ENCODE measurements at regions not wholly inside any gene's neighbourhood (a gene's known extent, or its start where the extent isn't known, plus 50 kb on each side); places are given as distances from the start of the nearest gene placed in this dataset.

DNA sequence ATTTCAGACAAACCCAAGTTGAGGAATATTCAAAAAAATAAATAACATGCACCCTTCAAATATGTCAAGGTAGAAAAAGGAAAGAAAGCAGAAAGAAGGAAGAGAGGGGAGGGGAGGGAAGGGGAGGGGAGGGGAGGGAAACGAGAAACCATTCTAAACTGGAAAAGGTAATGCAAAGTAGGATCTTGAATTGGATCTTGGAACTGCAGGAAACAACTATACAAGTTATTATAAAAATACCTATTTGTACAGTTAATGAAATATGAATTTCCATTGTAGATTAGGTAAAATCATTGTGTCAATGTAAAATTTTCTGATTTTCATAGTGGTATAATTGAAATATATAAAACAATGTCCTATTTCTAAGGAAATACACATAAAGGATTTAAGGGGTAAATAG, 668.4 kb downstream of the FAT4 start:
- TF ChIP-seq, protein P1, sequence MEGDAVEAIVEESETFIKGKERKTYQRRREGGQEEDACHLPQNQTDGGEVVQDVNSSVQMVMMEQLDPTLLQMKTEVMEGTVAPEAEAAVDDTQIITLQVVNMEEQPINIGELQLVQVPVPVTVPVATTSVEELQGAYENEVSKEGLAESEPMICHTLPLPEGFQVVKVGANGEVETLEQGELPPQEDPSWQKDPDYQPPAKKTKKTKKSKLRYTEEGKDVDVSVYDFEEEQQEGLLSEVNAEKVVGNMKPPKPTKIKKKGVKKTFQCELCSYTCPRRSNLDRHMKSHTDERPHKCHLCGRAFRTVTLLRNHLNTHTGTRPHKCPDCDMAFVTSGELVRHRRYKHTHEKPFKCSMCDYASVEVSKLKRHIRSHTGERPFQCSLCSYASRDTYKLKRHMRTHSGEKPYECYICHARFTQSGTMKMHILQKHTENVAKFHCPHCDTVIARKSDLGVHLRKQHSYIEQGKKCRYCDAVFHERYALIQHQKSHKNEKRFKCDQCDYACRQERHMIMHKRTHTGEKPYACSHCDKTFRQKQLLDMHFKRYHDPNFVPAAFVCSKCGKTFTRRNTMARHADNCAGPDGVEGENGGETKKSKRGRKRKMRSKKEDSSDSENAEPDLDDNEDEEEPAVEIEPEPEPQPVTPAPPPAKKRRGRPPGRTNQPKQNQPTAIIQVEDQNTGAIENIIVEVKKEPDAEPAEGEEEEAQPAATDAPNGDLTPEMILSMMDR (IDR thresholded peaks at IDR 0.05; ENCODE audit: low read depth, low read length, poor library complexity, severe bottlenecking), result no peak
- TF ChIP-seq EZH2phosphoT487 (IDR thresholded peaks at IDR 0.05; ENCODE audit: borderline replicate concordance, low read length), result no peak
